IMR-90 (cell line): ENCODE measurements at regions not wholly inside any gene's neighbourhood (a gene's known extent, or its start where the extent isn't known, plus 50 kb on each side); places are given as distances from the start of the nearest gene placed in this dataset.

Source experiments
- ATAC-seq: fragments of 200-7000 bp; cut with Tn5 transposase; 2 replicates; pipeline ENCODE4 v1.9.1; 2020; ENCODE audit warnings: low read depth, mild to moderate bottlenecking, moderate library complexity
- BruUV-seq: library from RNA; stranded (reverse); fragments of 400-500 nt; replicated peaks from 2 replicates; lab custom pipeline; 2021; lab: Mats Ljungman, UMichigan
- CTCF ChIA-PET: fragments of 300-600 bp; formaldehyde crosslinking; extraction: SDS; loops from one replicate; lab custom pipeline; 2021; ENCODE audit warnings: antibody characterized with exemption; lab: Yijun Ruan, JAX
- POLR2A ChIA-PET: fragments of 300-600 bp; sonication (Branson Sonifier 250); formaldehyde crosslinking; loops from one replicate; lab custom pipeline; 2022; ENCODE audit warnings: antibody characterized with exemption; ENCODE audit not compliant: unreplicated experiment; lab: Charles Lee
- DNase-seq: peaks from one replicate; pipeline ENCODE4 v3.0.0; 2013
- H2AFZ ChIP-seq: replicated peaks from 2 replicates; pipeline ENCODE3; 2013; ENCODE audit warnings: low read length, mild to moderate bottlenecking; ENCODE audit not compliant: poor library complexity
- H2AK5ac ChIP-seq: 2 replicates; pipeline ENCODE4 v1.6.1; 2013; ENCODE audit warnings: low read depth, low read length, inconsistent platforms
- H2AK9ac ChIP-seq: replicated peaks from 2 replicates; pipeline ENCODE3; 2013; ENCODE audit warnings: mild to moderate bottlenecking, low read depth, low read length, moderate library complexity; ENCODE audit not compliant: poor library complexity
- H2BK120ac ChIP-seq: 2 replicates; pipeline ENCODE4 v1.6.1; 2013; ENCODE audit warnings: low read depth, low read length, inconsistent platforms
- H2BK15ac ChIP-seq: 3 replicates; pipeline ENCODE4 v1.6.1; 2013; ENCODE audit warnings: low read depth, low read length, inconsistent platforms
- H2BK20ac ChIP-seq: 2 replicates; pipeline ENCODE4 v1.6.1; 2013; ENCODE audit warnings: low read depth, mild to moderate bottlenecking, inconsistent platforms, low read length, moderate library complexity
- H2BK5ac ChIP-seq: 2 replicates; pipeline ENCODE4 v1.6.1; 2013; ENCODE audit warnings: mild to moderate bottlenecking, low read depth, low read length, inconsistent platforms; ENCODE audit not compliant: poor library complexity, severe bottlenecking
- H3K14ac ChIP-seq: replicated peaks from 2 replicates; pipeline ENCODE4 v1.6.1; 2013; ENCODE audit warnings: low read depth, low read length, inconsistent platforms
- H3K18ac ChIP-seq: 2 replicates; pipeline ENCODE4 v1.6.1; 2013; ENCODE audit warnings: low read depth, low read length, control low read depth
- H3K23ac ChIP-seq: 2 replicates; pipeline ENCODE4 v1.6.1; 2013; ENCODE audit warnings: low read depth, low read length, inconsistent platforms
- H3K27ac ChIP-seq: 2 replicates; pipeline ENCODE4 v1.5.1; 2013; ENCODE audit warnings: mild to moderate bottlenecking, control low read depth, low read length; ENCODE audit not compliant: insufficient read depth
- H3K27me3 ChIP-seq: 2 replicates; pipeline ENCODE4 v1.6.1; 2013; ENCODE audit warnings: low read length; ENCODE audit not compliant: control insufficient read depth, insufficient read depth
- H3K36me3 ChIP-seq: 2 replicates; pipeline ENCODE4 v1.6.1; 2013; ENCODE audit warnings: low read length, mixed read lengths; ENCODE audit not compliant: control insufficient read depth, insufficient read depth
- H3K4ac ChIP-seq: 2 replicates; pipeline ENCODE4 v1.6.1; 2013; ENCODE audit warnings: low read depth, low read length, inconsistent platforms
- H3K4me1 ChIP-seq: 2 replicates; pipeline ENCODE4 v1.6.1; 2013; ENCODE audit warnings: low read length, mixed read lengths; ENCODE audit not compliant: control insufficient read depth, insufficient read depth
- H3K4me2 ChIP-seq: 2 replicates; pipeline ENCODE4 v1.6.1; 2013; ENCODE audit warnings: low read depth, mild to moderate bottlenecking, control low read depth, low read length, moderate library complexity
- H3K4me3 ChIP-seq: 2 replicates; pipeline ENCODE4 v1.5.1; 2013; ENCODE audit warnings: low read depth, mild to moderate bottlenecking, control low read depth, low read length, moderate library complexity; ENCODE audit not compliant: insufficient read depth
- H3K56ac ChIP-seq: 2 replicates; pipeline ENCODE4 v1.6.1; 2013; ENCODE audit warnings: low read length, inconsistent platforms; ENCODE audit not compliant: insufficient read depth; ENCODE audit errors: extremely low read depth
- H3K79me1 ChIP-seq, 2 experiments: 2 replicates each; pipeline ENCODE4 v1.6.1; 2013; ENCODE audit warnings: low read length in 2 of 2, inconsistent platforms in 1 of 2, low read depth in 1 of 2
- H3K9ac ChIP-seq: 2 replicates; pipeline ENCODE4 v1.6.1; 2013; ENCODE audit warnings: low read depth, low read length, control low read depth
- H3K9me1 ChIP-seq: 2 replicates; pipeline ENCODE4 v1.6.1; 2013; ENCODE audit warnings: low read length, inconsistent platforms; ENCODE audit not compliant: insufficient read depth
- H3K9me3 ChIP-seq: 2 replicates; pipeline ENCODE4 v1.6.1; 2013; ENCODE audit warnings: low read length; ENCODE audit not compliant: control insufficient read depth, insufficient read depth
- H4K20me1 ChIP-seq: 2 replicates; pipeline ENCODE4 v1.6.1; 2013; ENCODE audit warnings: low read length, inconsistent platforms; ENCODE audit not compliant: insufficient read depth
- H4K5ac ChIP-seq: 2 replicates; pipeline ENCODE4 v1.6.1; 2013; ENCODE audit warnings: mild to moderate bottlenecking, low read depth, low read length, control low read depth
- H4K8ac ChIP-seq, 2 experiments: 2 replicates each; pipeline ENCODE4 v1.6.1; 2013; ENCODE audit warnings: low read depth in 2 of 2, low read length in 2 of 2, control low read depth in 1 of 2, inconsistent platforms in 1 of 2
- H4K91ac ChIP-seq: 2 replicates; pipeline ENCODE4 v1.6.1; 2013; ENCODE audit warnings: low read depth, low read length, inconsistent platforms; ENCODE audit not compliant: insufficient read depth
- BHLHE40 ChIP-seq: fragments of 150-350 bp; IDR thresholded peaks from 2 replicates; pipeline ENCODE4 v1.6.1; 2016; ENCODE audit warnings: mild to moderate bottlenecking, low read depth, low read length
- CEBPB ChIP-seq: IDR thresholded peaks from 2 replicates; pipeline ENCODE4 v1.6.1; 2012; ENCODE audit warnings: low read depth, low read length, improper control_type of control experiment
- MAZ ChIP-seq: IDR thresholded peaks from 2 replicates; pipeline ENCODE4 v1.6.1; 2012; ENCODE audit warnings: low read depth, mild to moderate bottlenecking, low read length, improper control_type of control experiment, moderate library complexity, borderline replicate concordance
- MXI1 ChIP-seq: IDR thresholded peaks from 2 replicates; pipeline ENCODE4 v1.6.1; 2012; ENCODE audit warnings: low read depth, mild to moderate bottlenecking, low read length, moderate library complexity, borderline replicate concordance
- RAD21 ChIP-seq: IDR thresholded peaks from 2 replicates; pipeline ENCODE4 v1.6.1; 2012; ENCODE audit warnings: low read length, improper control_type of control experiment
- RCOR1 ChIP-seq: IDR thresholded peaks from 2 replicates; pipeline ENCODE4 v1.6.1; 2012; ENCODE audit warnings: mild to moderate bottlenecking, low read length, improper control_type of control experiment; ENCODE audit not compliant: insufficient replicate concordance
- RFX5 ChIP-seq: IDR thresholded peaks from 2 replicates; pipeline ENCODE4 v1.8.0; 2012; ENCODE audit warnings: low read depth, mild to moderate bottlenecking, low read length, moderate library complexity
- WGBS, 2 experiments: methylation state at CpG; one replicate each; pipeline versions ENCODE4 v1.1.5 to v1.1.7; 2013; ENCODE audit warnings: missing lambda C conversion rate in 2 of 2; ENCODE audit not compliant: insufficient read length in 1 of 2; ENCODE audit errors: extremely low coverage in 2 of 2; 5-methylcytosine and 5-hydroxymethylcytosine counted together
- dilution Hi-C: fragments of 300-500 bp; cut with HindIII; formaldehyde crosslinking; loops from one replicate; pipeline ENCODE4 v1.14.3; 2018; ENCODE audit warnings: low sequenced_read_pairs; ENCODE audit not compliant: unreplicated experiment
- in situ Hi-C: fragments of 300-500 bp; cut with MboI; formaldehyde crosslinking; loops from 3 replicates; pipeline ENCODE4 v1.14.3; 2019; ENCODE audit warnings: low sequenced_read_pairs, inconsistent platforms, mixed read lengths
- intact Hi-C: fragments of 100-400 bp; cut with micrococcal nuclease; formaldehyde crosslinking; loops from 2 replicates; pipeline ENCODE4 v1.10.0; 2022

GRCh38 chrX:126456136-126456535, 96.5 kb downstream of the DCAF12L1 start:
- Histone ChIP-seq H3K9me3 (peaks cover 2% of the 10 kb centered on the region; the same call in 1 of the 2 replicates), H3K4me2 (no peak overlapping the region), H3K27ac (no peak overlapping the region), H3K79me1 (no peaks in the 10 kb centered on the region), H3K9me1 (no peaks in the 10 kb centered on the region), H3K18ac (no peak overlapping the region), H3K4ac (no peak overlapping the region), H3K4me1 (no peaks in the 10 kb centered on the region), H2AK9ac (no peak overlapping the region), H3K9ac (no peak overlapping the region), H2BK15ac (no peak overlapping the region), H4K8ac (no peak overlapping the region), H4K20me1 (no peaks in the 10 kb centered on the region), H3K14ac (no peak overlapping the region), H3K23ac (no peak overlapping the region), H4K5ac (no peak overlapping the region), H2BK120ac (no peak overlapping the region), H2BK20ac (no peak overlapping the region), H2BK5ac (no peak overlapping the region), H4K91ac (no peak overlapping the region), H3K36me3 (no peaks in the 10 kb centered on the region), H2AK5ac (no peak overlapping the region), H3K4me3 (no peak overlapping the region), H3K27me3 (no peaks in the 10 kb centered on the region), H2AFZ (no peak overlapping the region), H3K56ac (no peak overlapping the region)
- CTCF ChIA-PET, result no interaction called here
- POLR2A ChIA-PET, result no interaction called here
- in situ Hi-C loops, result no loop called here
- dilution Hi-C loops, result no loop called here
- BruUV-seq, result no TSS peak
- intact Hi-C loops, result no loop called here
- ATAC-seq, result no peak
- DNase-seq, result no peak
- WGBS, 2 experiments, result no CpG with 5 or more reads among the region's 1 CpG
- TF ChIP-seq MXI1, result no peak
- TF ChIP-seq RCOR1, result no peak
- TF ChIP-seq MAZ, result no peak
- no peak for TF ChIP-seq RFX5
- TF ChIP-seq RAD21, result no peak
- TF ChIP-seq CEBPB, result no peak
- no peak for TF ChIP-seq BHLHE40
